Naive thymus-derived CD8-positive, alpha-beta T cell (primary cell): ENCODE measurements at regions not wholly inside any gene's neighbourhood (a gene's known extent, or its start where the extent isn't known, plus 50 kb on each side); places are given as distances from the start of the nearest gene placed in this dataset.
"Not testable (repeated sequence)": the region's sequence is repeated elsewhere in the genome, so short reads cannot be mapped to it uniquely, and the experiment has no call there.

Experiments
- ATAC-seq, 2 donors: fragments of 150-1000 bp; cut with Tn5 transposase in 1 of 2; sonication (Bioruptor Pico), chemical (Tn5 transposase) in 1 of 2; 1 replicate in 1 of 2; 2 replicates in 1 of 2; pipeline ENCODE4 v1.10.0; 2021; ENCODE audit warnings: mild to moderate bottlenecking in 2 of 2, moderate library complexity in 2 of 2
- POLR2A ChIA-PET: fragments of 350-600 bp; sonication (Branson Sonifier 250); formaldehyde crosslinking; loops from one replicate; lab custom pipeline; 2021; ENCODE audit warnings: antibody characterized with exemption; lab: Charles Lee
- DNase-seq, 10 donors: peaks; one replicate each; pipeline versions ENCODE4 v3.0.0 to v3.0.0-alpha.2; 2020 to 2022
- H3K27ac Mint-ChIP-seq, 10 donors: one replicate each; pipeline ENCODE4 v1.8.0; 2020 to 2022; ENCODE audit warnings: mild to moderate bottlenecking in 10 of 10, mixed read lengths in 10 of 10, moderate library complexity in 4 of 10, inconsistent platforms in 1 of 10
- H3K27me3 Mint-ChIP-seq, 5 donors: one replicate each; pipeline ENCODE4 v1.8.0; 2021 to 2022; ENCODE audit warnings: mixed read lengths in 5 of 5
- H3K36me3 Mint-ChIP-seq, 3 donors: one replicate each; pipeline ENCODE4 v1.8.0; 2020 to 2022; ENCODE audit warnings: mixed read lengths in 3 of 3, mild to moderate bottlenecking in 2 of 3, inconsistent platforms in 1 of 3
- H3K4me1 Mint-ChIP-seq, 4 donors: one replicate each; pipeline ENCODE4 v1.8.0; 2021 to 2022; ENCODE audit warnings: mixed read lengths in 4 of 4
- H3K4me3 Mint-ChIP-seq, 10 donors: one replicate each; pipeline ENCODE4 v1.8.0; 2020 to 2022; ENCODE audit warnings: mild to moderate bottlenecking in 10 of 10, mixed read lengths in 10 of 10, moderate library complexity in 6 of 10, inconsistent platforms in 1 of 10
- H3K9me3 Mint-ChIP-seq, 9 donors: one replicate each; pipeline ENCODE4 v1.8.0; 2020 to 2022; ENCODE audit warnings: mixed read lengths in 9 of 9, mild to moderate bottlenecking in 3 of 9, inconsistent platforms in 1 of 9, moderate library complexity in 1 of 9

- DNase-seq: no peak
- Mint-ChIP-seq H3K4me3 (no peak overlapping the region), H3K9me3 (peaks cover 0 to 8% (median 0%) of the 10 kb centered on the region in 9 donors), H3K36me3 (no peaks in the 10 kb centered on the region), H3K27ac (no peak overlapping the region), H3K27me3 (no peaks in the 10 kb centered on the region), H3K4me1 (no peaks in the 10 kb centered on the region)
- POLR2A ChIA-PET: no interaction called here
- ATAC-seq: no peak
Observed at GRCh38 chr4:177987896-177988295, 545.7 kb upstream of the AGA start.

DNA sequence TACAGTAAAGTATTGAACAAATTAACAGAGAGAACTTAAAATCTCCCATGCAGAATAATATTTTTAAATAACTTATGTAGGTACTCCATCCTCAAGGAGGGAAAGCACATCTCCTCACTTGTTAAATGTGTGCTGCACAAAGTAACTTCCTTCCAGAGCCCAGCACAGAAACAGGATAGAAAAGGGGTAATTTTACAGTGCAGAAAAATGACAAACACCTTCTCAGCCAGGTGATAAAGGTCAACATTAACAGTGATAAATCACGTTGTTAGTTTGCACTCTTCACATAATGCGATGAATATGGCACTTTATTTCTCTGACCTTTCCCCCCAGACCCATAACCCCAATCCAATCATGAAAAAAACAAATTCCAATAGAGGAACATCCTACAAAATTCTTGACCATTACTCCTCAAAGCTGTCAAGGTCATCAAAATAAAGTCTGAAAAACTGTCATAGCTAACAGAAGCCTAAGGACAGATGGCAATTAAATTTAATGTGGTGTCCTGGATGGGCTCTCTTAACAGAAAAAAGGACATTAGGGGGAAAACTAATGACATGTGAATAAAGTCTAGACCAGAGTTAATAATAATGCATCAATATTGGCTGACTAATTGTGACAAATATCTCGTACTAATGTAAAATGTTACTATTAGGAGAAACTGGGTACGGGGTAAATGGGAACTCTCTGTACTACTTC is 547.4 kb upstream of the AGA start:
- DNase-seq: no peak
- no peak overlapping the region for H3K4me3 Mint-ChIP-seq
- POLR2A ChIA-PET: no interaction called here
- no peaks in the 10 kb centered on the region for H3K4me1 Mint-ChIP-seq
- H3K36me3 Mint-ChIP-seq: no peaks in the 10 kb centered on the region
- no peak overlapping the region for H3K27ac Mint-ChIP-seq
- ATAC-seq: no peak
- H3K27me3 Mint-ChIP-seq: no peaks in the 10 kb centered on the region
- peaks cover 0 to 8% (median 0%) of the 10 kb centered on the region in 9 donors for H3K9me3 Mint-ChIP-seq

GRCh38 chr4:178003098-178003657 is 560.9 kb upstream of the AGA start:
- POLR2A ChIA-PET: no interaction called here
- Mint-ChIP-seq H3K36me3 (peaks cover 0 to 6% (median 0%) of the 10 kb centered on the region in 3 donors), H3K27me3 (no peaks in the 10 kb centered on the region), H3K4me1 (no peaks in the 10 kb centered on the region), H3K9me3 (peaks cover 2 to 28% (median 11%) of the 10 kb centered on the region in 9 donors), H3K27ac (no peak overlapping the region), H3K4me3 (no peak overlapping the region)
- no peak for ATAC-seq
- no peak for DNase-seq

- H3K9me3 Mint-ChIP-seq: peaks cover 0 to 16% (median 7%) of the 10 kb centered on the region in 9 donors
- H3K36me3 Mint-ChIP-seq: peaks cover 0 to 6% (median 0%) of the 10 kb centered on the region in 3 donors
- H3K27me3 Mint-ChIP-seq: no peaks in the 10 kb centered on the region
- POLR2A ChIA-PET: no interaction called here
- ATAC-seq (no peak), DNase-seq (no peak)
- no peak overlapping the region for H3K4me3 Mint-ChIP-seq
- H3K27ac Mint-ChIP-seq: no peak overlapping the region
- no peaks in the 10 kb centered on the region for H3K4me1 Mint-ChIP-seq
Observed at GRCh38 chr4:178010596-178010995, 568.4 kb upstream of the AGA start.

- POLR2A ChIA-PET, H3K9me3 Mint-ChIP-seq, H3K4me3 Mint-ChIP-seq, ATAC-seq, H3K4me1 Mint-ChIP-seq, H3K36me3 Mint-ChIP-seq, H3K27ac Mint-ChIP-seq, DNase-seq, H3K27me3 Mint-ChIP-seq: not testable (repeated sequence)
Observed at GRCh38 chr4:178015046-178015445, 572.8 kb upstream of the AGA start.

DNA sequence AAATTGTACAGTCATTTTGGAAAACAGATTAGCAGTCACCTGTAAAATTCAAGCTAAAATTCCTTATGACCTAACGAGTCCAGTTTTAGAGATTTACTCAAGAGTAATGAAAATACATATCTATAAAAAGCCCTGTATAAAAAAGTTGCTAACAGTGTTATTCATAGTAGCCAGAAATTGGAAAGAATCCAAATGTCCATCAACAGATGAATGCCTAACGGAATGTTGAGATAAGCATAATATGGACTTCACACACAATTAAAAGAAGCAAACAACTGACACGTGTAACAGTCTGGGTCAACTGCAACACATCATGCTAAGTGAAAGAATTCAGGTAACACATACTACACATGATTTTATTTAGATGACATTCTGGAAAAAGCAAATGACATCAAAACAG is 584.8 kb upstream of the AGA start:
- DNase-seq: no peak
- Mint-ChIP-seq H3K36me3 (no peaks in the 10 kb centered on the region), H3K27me3 (no peaks in the 10 kb centered on the region), H3K9me3 (peaks cover 0 to 2% (median 0%) of the 10 kb centered on the region in 9 donors), H3K27ac (no peak overlapping the region), H3K4me3 (no peak overlapping the region), H3K4me1 (no peaks in the 10 kb centered on the region)
- POLR2A ChIA-PET: no interaction called here
- no peak for ATAC-seq

GRCh38 chr4:178027796-178028195 is 585.6 kb upstream of the AGA start:
- Mint-ChIP-seq H3K27ac (no peak overlapping the region), H3K4me3 (no peak overlapping the region), H3K36me3 (no peaks in the 10 kb centered on the region), H3K9me3 (peaks cover 0 to 4% (median 0%) of the 10 kb centered on the region in 9 donors), H3K4me1 (no peaks in the 10 kb centered on the region), H3K27me3 (no peaks in the 10 kb centered on the region)
- DNase-seq (no peak), ATAC-seq (no peak)
- POLR2A ChIA-PET: no interaction called here

GRCh38 chr4:178028481-178028880 is 586.2 kb upstream of the AGA start:
- POLR2A ChIA-PET: no interaction called here
- no peaks in the 10 kb centered on the region for H3K4me1 Mint-ChIP-seq
- no peaks in the 10 kb centered on the region for H3K36me3 Mint-ChIP-seq

GRCh38 chr4:178037459-178038214 is 595.4 kb upstream of the AGA start:
- ATAC-seq: no peak
- peaks cover 0 to 9% (median 0%) of the 10 kb centered on the region in 9 donors for H3K9me3 Mint-ChIP-seq
- H3K27me3 Mint-ChIP-seq: no peaks in the 10 kb centered on the region
- POLR2A ChIA-PET: no interaction called here
- no peaks in the 10 kb centered on the region for H3K36me3 Mint-ChIP-seq
- H3K4me1 Mint-ChIP-seq: no peaks in the 10 kb centered on the region
- no peak overlapping the region for H3K4me3 Mint-ChIP-seq
- no peak for DNase-seq
- H3K27ac Mint-ChIP-seq: no peak overlapping the region

More at GRCh38 chr4:178028481-178028880, 586.2 kb upstream of the AGA start:
- Mint-ChIP-seq H3K4me3 (no peak overlapping the region), H3K9me3 (peaks cover 0 to 4% (median 0%) of the 10 kb centered on the region in 9 donors), H3K27ac (no peak overlapping the region), H3K27me3 (no peaks in the 10 kb centered on the region)
- ATAC-seq: no peak
- no peak for DNase-seq

GRCh38 chr4:178056996-178057395 is 614.8 kb upstream of the AGA start:
- POLR2A ChIA-PET: no interaction called here
- Mint-ChIP-seq H3K27ac (no peak overlapping the region), H3K4me1 (no peaks in the 10 kb centered on the region), H3K36me3 (no peaks in the 10 kb centered on the region), H3K27me3 (no peaks in the 10 kb centered on the region), H3K9me3 (peaks cover 0 to 12% (median 3%) of the 10 kb centered on the region in 9 donors), H3K4me3 (no peak overlapping the region)
- DNase-seq (no peak), ATAC-seq (no peak)

- Mint-ChIP-seq H3K27me3 (no peaks in the 10 kb centered on the region), H3K9me3 (peaks cover 0 to 3% (median 0%) of the 10 kb centered on the region in 9 donors), H3K36me3 (no peaks in the 10 kb centered on the region), H3K4me3 (no peak overlapping the region), H3K27ac (no peak overlapping the region), H3K4me1 (no peaks in the 10 kb centered on the region)
- ATAC-seq (no peak), DNase-seq (no peak)
- POLR2A ChIA-PET: no interaction called here
Observed at GRCh38 chr4:178063568-178063967, 621.3 kb upstream of the AGA start.

- POLR2A ChIA-PET: no interaction called here
- Mint-ChIP-seq H3K27ac (no peak overlapping the region), H3K4me3 (no peak overlapping the region), H3K27me3 (no peaks in the 10 kb centered on the region), H3K4me1 (no peaks in the 10 kb centered on the region), H3K36me3 (no peaks in the 10 kb centered on the region), H3K9me3 (peaks cover 0 to 4% (median 0%) of the 10 kb centered on the region in 9 donors)
- DNase-seq (no peak), ATAC-seq (no peak)
Observed at GRCh38 chr4:178066338-178066941, 624.2 kb upstream of the AGA start.

- Mint-ChIP-seq H3K4me1 (no peaks in the 10 kb centered on the region), H3K27me3 (no peaks in the 10 kb centered on the region), H3K9me3 (peaks cover 0 to 4% (median 0%) of the 10 kb centered on the region in 9 donors), H3K27ac (no peak overlapping the region), H3K36me3 (no peaks in the 10 kb centered on the region), H3K4me3 (no peak overlapping the region)
- POLR2A ChIA-PET: no interaction called here
- DNase-seq (no peak), ATAC-seq (no peak)
Observed at GRCh38 chr4:178068136-178068535, 625.9 kb upstream of the AGA start.
